Panc1 (cell line): ENCODE measurements at regions not wholly inside any gene's neighbourhood (a gene's known extent, or its start where the extent isn't known, plus 50 kb on each side); places are given as distances from the start of the nearest gene placed in this dataset.

Experiments
- ATAC-seq: fragments of 200-7000 bp; cut with Tn5 transposase; 2 replicates; pipeline ENCODE4 v1.9.1; 2020; ENCODE audit warnings: mild to moderate bottlenecking, moderate library complexity
- BruUV-seq: library from RNA; stranded (reverse); fragments of 400-500 nt; replicated peaks from 2 replicates; lab custom pipeline; 2021; lab: Mats Ljungman, UMichigan
- CTCF ChIA-PET: fragments of 300-600 bp; sonication (Branson Sonifier 250); formaldehyde crosslinking; loops from one replicate; lab custom pipeline; 2022; ENCODE audit warnings: antibody characterized with exemption; lab: Charles Lee
- POLR2A ChIA-PET: fragments of 300-600 bp; sonication (Branson Sonifier 250); formaldehyde crosslinking; loops from one replicate; lab custom pipeline; 2022; ENCODE audit warnings: antibody characterized with exemption; lab: Charles Lee
- DNase-seq: peaks from one replicate; pipeline ENCODE4 v3.0.0-alpha.2; 2010; ENCODE audit warnings: low read depth, low spot score
- H3K27ac ChIP-seq: 2 replicates; pipeline ENCODE4 v1.5.1; 2011; ENCODE audit warnings: mild to moderate bottlenecking, low read length, inconsistent platforms
- H3K27me3 ChIP-seq: fragments of 200-500 bp; sonication (Bioruptor generic); 2 replicates; pipeline ENCODE4 v1.6.0; 2014; ENCODE audit warnings: low read length, inconsistent platforms; ENCODE audit not compliant: control insufficient read depth, insufficient read depth
- H3K36me3 ChIP-seq: fragments of 200-500 bp; sonication (Bioruptor generic); 2 replicates; pipeline ENCODE4 v1.5.1; 2014; ENCODE audit warnings: inconsistent platforms, mild to moderate bottlenecking, low read length, moderate library complexity; ENCODE audit not compliant: control insufficient read depth, insufficient read depth
- H3K4me1 ChIP-seq: 2 replicates; pipeline ENCODE4 v1.5.1; 2011; ENCODE audit warnings: inconsistent platforms, mild to moderate bottlenecking, low read length, moderate library complexity; ENCODE audit not compliant: control insufficient read depth, insufficient read depth
- H3K4me3 ChIP-seq, 2 experiments: 2 replicates each; pipeline ENCODE4 v1.5.1; 2011 to 2012; ENCODE audit warnings: low read depth in 2 of 2, low read length in 2 of 2, mild to moderate bottlenecking in 2 of 2, inconsistent platforms in 1 of 2, moderate library complexity in 1 of 2
- H3K9me3 ChIP-seq: fragments of 200-500 bp; sonication (Bioruptor generic); 2 replicates; pipeline ENCODE4 v1.5.1; 2014; ENCODE audit warnings: low read depth, mild to moderate bottlenecking, inconsistent platforms, low read length, moderate library complexity; ENCODE audit not compliant: control insufficient read depth, insufficient read depth
- POLR2AphosphoS5 ChIP-seq: IDR thresholded peaks from 2 replicates; pipeline ENCODE4 v1.6.1; 2012; ENCODE audit warnings: mild to moderate bottlenecking, low read depth, low read length, moderate library complexity
- SIN3A ChIP-seq: IDR thresholded peaks from 2 replicates; pipeline ENCODE4 v1.6.1; 2012; ENCODE audit warnings: low read depth, mild to moderate bottlenecking, low read length, moderate library complexity, borderline replicate concordance; ENCODE audit not compliant: insufficient read depth
- TCF7L2 ChIP-seq: IDR thresholded peaks from 2 replicates; pipeline ENCODE4 v1.6.1; 2011; ENCODE audit warnings: mild to moderate bottlenecking, low read depth, low read length, inconsistent platforms
- in situ Hi-C: cut with HindIII; loops from 2 replicates; pipeline ENCODE4 v1.10.0; 2016; ENCODE audit warnings: low sequenced_read_pairs, low pct_unique_long_range_greater_than_20kb
- intact Hi-C: fragments of 100-400 bp; cut with micrococcal nuclease; formaldehyde crosslinking; loops from one replicate; pipeline ENCODE4 v1.10.0; 2022; ENCODE audit not compliant: unreplicated experiment
- TF ChIP-seq, protein P1 (sequence below), 2 experiments: IDR thresholded peaks; 2 replicates each; pipeline ENCODE4 v1.6.1; 2011 to 2012; ENCODE audit warnings: low read depth in 2 of 2, control low read depth in 1 of 2, low read length in 1 of 2, mild to moderate bottlenecking in 1 of 2, moderate library complexity in 1 of 2; ENCODE audit not compliant: insufficient read depth in 1 of 2
- TF ChIP-seq, protein P2 (sequence below): fragments of 450-650 bp; IDR thresholded peaks from 2 replicates; pipeline ENCODE4 v1.5.1; 2017; ENCODE audit warnings: mild to moderate bottlenecking

DNA sequence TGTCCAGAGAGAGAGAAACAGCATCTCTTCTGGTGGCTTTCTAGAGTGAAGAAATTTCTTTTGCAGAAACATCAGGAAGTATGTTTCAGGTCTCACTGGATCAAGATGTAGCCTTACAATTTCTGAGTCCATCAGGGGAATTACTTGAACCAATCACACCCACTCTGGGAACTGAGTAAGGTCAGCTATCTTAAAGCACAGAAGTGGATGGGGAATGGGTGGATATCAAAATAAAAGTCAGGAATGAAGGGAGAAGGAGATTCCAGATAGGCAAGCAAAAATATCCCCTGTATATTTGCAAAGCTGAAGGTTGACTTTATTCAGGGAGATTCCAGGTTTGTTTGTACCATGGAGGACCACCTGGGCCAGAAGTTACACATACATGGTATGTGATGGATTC, 188.0 kb downstream of the CYRIA start:
- DNase-seq (no peak), ATAC-seq (no peak)
- intact Hi-C loops (no loop called here), in situ Hi-C loops (no loop called here)
- TF ChIP-seq, protein P1, sequence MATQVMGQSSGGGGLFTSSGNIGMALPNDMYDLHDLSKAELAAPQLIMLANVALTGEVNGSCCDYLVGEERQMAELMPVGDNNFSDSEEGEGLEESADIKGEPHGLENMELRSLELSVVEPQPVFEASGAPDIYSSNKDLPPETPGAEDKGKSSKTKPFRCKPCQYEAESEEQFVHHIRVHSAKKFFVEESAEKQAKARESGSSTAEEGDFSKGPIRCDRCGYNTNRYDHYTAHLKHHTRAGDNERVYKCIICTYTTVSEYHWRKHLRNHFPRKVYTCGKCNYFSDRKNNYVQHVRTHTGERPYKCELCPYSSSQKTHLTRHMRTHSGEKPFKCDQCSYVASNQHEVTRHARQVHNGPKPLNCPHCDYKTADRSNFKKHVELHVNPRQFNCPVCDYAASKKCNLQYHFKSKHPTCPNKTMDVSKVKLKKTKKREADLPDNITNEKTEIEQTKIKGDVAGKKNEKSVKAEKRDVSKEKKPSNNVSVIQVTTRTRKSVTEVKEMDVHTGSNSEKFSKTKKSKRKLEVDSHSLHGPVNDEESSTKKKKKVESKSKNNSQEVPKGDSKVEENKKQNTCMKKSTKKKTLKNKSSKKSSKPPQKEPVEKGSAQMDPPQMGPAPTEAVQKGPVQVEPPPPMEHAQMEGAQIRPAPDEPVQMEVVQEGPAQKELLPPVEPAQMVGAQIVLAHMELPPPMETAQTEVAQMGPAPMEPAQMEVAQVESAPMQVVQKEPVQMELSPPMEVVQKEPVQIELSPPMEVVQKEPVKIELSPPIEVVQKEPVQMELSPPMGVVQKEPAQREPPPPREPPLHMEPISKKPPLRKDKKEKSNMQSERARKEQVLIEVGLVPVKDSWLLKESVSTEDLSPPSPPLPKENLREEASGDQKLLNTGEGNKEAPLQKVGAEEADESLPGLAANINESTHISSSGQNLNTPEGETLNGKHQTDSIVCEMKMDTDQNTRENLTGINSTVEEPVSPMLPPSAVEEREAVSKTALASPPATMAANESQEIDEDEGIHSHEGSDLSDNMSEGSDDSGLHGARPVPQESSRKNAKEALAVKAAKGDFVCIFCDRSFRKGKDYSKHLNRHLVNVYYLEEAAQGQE (IDR thresholded peaks at IDR 0.05; ENCODE audit: insufficient read depth in 1 of 2, low read depth in 2 of 2, low read length in 1 of 2) = no peak
- TF ChIP-seq TCF7L2 = no peak
- TF ChIP-seq POLR2AphosphoS5 = no peak
- no peak for TF ChIP-seq SIN3A
- TF ChIP-seq, protein P2, sequence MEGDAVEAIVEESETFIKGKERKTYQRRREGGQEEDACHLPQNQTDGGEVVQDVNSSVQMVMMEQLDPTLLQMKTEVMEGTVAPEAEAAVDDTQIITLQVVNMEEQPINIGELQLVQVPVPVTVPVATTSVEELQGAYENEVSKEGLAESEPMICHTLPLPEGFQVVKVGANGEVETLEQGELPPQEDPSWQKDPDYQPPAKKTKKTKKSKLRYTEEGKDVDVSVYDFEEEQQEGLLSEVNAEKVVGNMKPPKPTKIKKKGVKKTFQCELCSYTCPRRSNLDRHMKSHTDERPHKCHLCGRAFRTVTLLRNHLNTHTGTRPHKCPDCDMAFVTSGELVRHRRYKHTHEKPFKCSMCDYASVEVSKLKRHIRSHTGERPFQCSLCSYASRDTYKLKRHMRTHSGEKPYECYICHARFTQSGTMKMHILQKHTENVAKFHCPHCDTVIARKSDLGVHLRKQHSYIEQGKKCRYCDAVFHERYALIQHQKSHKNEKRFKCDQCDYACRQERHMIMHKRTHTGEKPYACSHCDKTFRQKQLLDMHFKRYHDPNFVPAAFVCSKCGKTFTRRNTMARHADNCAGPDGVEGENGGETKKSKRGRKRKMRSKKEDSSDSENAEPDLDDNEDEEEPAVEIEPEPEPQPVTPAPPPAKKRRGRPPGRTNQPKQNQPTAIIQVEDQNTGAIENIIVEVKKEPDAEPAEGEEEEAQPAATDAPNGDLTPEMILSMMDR = no peak
- Histone ChIP-seq H3K4me3 (no peak overlapping the region), H3K27ac (no peak overlapping the region), H3K4me1 (no peaks in the 10 kb centered on the region), H3K9me3 (no peaks in the 10 kb centered on the region), H3K36me3 (no peaks in the 10 kb centered on the region), H3K27me3 (no peaks in the 10 kb centered on the region)
- no TSS peak for BruUV-seq
- ChIA-PET CTCF (no interaction called here), POLR2A (no interaction called here)

DNA sequence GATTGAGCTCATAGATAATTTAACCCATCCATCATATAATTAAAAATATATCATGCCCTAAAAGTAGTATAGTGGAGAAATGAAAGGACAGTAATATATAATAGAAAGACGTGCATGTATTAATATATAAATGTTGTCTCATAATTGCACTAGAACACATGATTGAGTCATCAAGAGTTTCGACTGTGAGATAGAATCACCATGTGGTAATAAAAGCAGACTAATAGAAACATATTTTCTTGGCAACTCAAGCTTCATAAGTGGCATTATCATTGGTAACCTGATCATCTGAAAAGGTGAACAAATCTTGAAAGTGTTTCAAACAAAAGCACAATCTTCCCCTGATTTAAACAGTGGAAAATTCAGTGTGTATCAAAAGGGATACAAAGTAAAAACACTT, 188.8 kb downstream of the CYRIA start:
- no peaks in the 10 kb centered on the region for H3K27me3 ChIP-seq
- intact Hi-C loops = no loop called here
- TF ChIP-seq, protein P1 (IDR thresholded peaks at IDR 0.05; ENCODE audit: insufficient read depth in 1 of 2, low read depth in 2 of 2, low read length in 1 of 2) = no peak
- TF ChIP-seq TCF7L2 = no peak
- TF ChIP-seq SIN3A = no peak
- no peak for TF ChIP-seq POLR2AphosphoS5
- TF ChIP-seq, protein P2 = no peak
- no peak overlapping the region for H3K27ac ChIP-seq
- no peak for DNase-seq
- ATAC-seq = no peak
- ChIA-PET CTCF (no interaction called here), POLR2A (no interaction called here)
- H3K4me3 ChIP-seq = no peak overlapping the region
- H3K4me1 ChIP-seq = no peaks in the 10 kb centered on the region
- in situ Hi-C loops = no loop called here
- BruUV-seq = no TSS peak
- no peaks in the 10 kb centered on the region for H3K36me3 ChIP-seq
- no peaks in the 10 kb centered on the region for H3K9me3 ChIP-seq
